Upper lobe of left lung (tissue), 4 donors: ENCODE measurements at regions not wholly inside any gene's neighbourhood (a gene's known extent, or its start where the extent isn't known, plus 50 kb on each side); places are given as distances from the start of the nearest gene placed in this dataset.
"Not testable (repeated sequence)": the region's sequence is repeated elsewhere in the genome, so short reads cannot be mapped to it uniquely, and the experiment has no call there.

Source experiments
- CTCF ChIP-seq, 6 experiments: fragments of 450-650 bp in 4 of 6; fragments of 200-600 bp in 2 of 6; sonication (generic) in 2 of 6; IDR thresholded peaks; one replicate each; pipeline ENCODE4 v1.5.1; 2016 to 2019; ENCODE audit warnings: antibody characterized with exemption in 6 of 6
- POLR2A ChIP-seq, 4 donors: fragments of 450-650 bp; IDR thresholded peaks; one replicate each; pipeline ENCODE4 v1.5.1; 2016 to 2017; ENCODE audit warnings: antibody characterized with exemption in 4 of 4, mild to moderate bottlenecking in 2 of 4

- TF ChIP-seq CTCF, POLR2A (IDR thresholded peaks at IDR 0.05): not testable (repeated sequence)
Measured at GRCh38 chr15:62518666-62519065, 353.6 kb upstream of the C2CD4B start.
